Thyroid gland (tissue), 4 donors: ENCODE measurements at regions not wholly inside any gene's neighbourhood (a gene's known extent, or its start where the extent isn't known, plus 50 kb on each side); places are given as distances from the start of the nearest gene placed in this dataset.
"Not testable (repeated sequence)": the region's sequence is repeated elsewhere in the genome, so short reads cannot be mapped to it uniquely, and the experiment has no call there.

Source experiments
- DNase-seq, 2 donors: peaks; one replicate each; pipeline ENCODE4 v3.0.0-alpha.2; 2019
- H3K27ac ChIP-seq, 3 donors: fragments of 200-600 bp; sonication (generic); 1 replicate in 2 of 3; 2 replicates in 1 of 3; pipeline ENCODE4 v1.5.1; 2016 to 2019; ENCODE audit warnings: mild to moderate bottlenecking in 1 of 3, moderate library complexity in 1 of 3
- H3K27me3 ChIP-seq: fragments of 200-600 bp; sonication (generic); one replicate; pipeline ENCODE4 v1.5.1; 2019
- H3K36me3 ChIP-seq, 2 donors: fragments of 200-600 bp; sonication (generic); one replicate each; pipeline ENCODE4 v1.5.1; 2016 to 2019
- H3K4me1 ChIP-seq, 2 donors: fragments of 200-600 bp; sonication (generic); one replicate each; pipeline ENCODE4 v1.5.1; 2017 to 2019
- H3K4me3 ChIP-seq, 3 donors: fragments of 200-600 bp; sonication (generic); replicated peaks in 1 of 3; 1 replicate in 2 of 3; 2 replicates in 1 of 3; pipeline ENCODE4 v1.5.1; 2016; ENCODE audit warnings: mild to moderate bottlenecking in 1 of 3
- H3K9me3 ChIP-seq: fragments of 200-600 bp; sonication (generic); one replicate; pipeline ENCODE4 v1.5.1; 2017
- CTCF ChIP-seq, 6 experiments: fragments of 200-600 bp in 3 of 6; fragments of 450-650 bp in 3 of 6; sonication (generic) in 3 of 6; IDR thresholded peaks; one replicate each; pipeline ENCODE4 v1.5.1; 2016 to 2019; ENCODE audit warnings: antibody characterized with exemption in 6 of 6, mild to moderate bottlenecking in 2 of 6, inconsistent platforms in 1 of 6, moderate library complexity in 1 of 6
- POLR2A ChIP-seq, 2 donors: fragments of 450-650 bp; IDR thresholded peaks; one replicate each; pipeline ENCODE4 v1.6.1; 2017; ENCODE audit warnings: antibody characterized with exemption in 2 of 2, mild to moderate bottlenecking in 2 of 2, moderate library complexity in 1 of 2
- WGBS, 2 donors: methylation state at CpG; one replicate each; pipeline ENCODE4 v1.1.5; 2017; 5-methylcytosine and 5-hydroxymethylcytosine counted together
- intact Hi-C: fragments of 100-400 bp; cut with DNase I; formaldehyde crosslinking; loops from one replicate; pipeline ENCODE4 v1.15.1; 2023

- Histone ChIP-seq H3K4me1 (no peaks in the 10 kb centered on the region), H3K27ac (no peak overlapping the region), H3K9me3 (no peaks in the 10 kb centered on the region), H3K4me3 (no peak overlapping the region), H3K36me3 (no peaks in the 10 kb centered on the region), H3K27me3 (no peaks in the 10 kb centered on the region)
- TF ChIP-seq CTCF (IDR thresholded peaks at IDR 0.05) (no peak), POLR2A (IDR thresholded peaks at IDR 0.05) (no peak)
- 86 to 91% methylated on average over 2 of the region's 2 CpGs for WGBS, 2 donors
- intact Hi-C loops: no loop called here
- DNase-seq: no peak
Observed at GRCh38 chr18:43776997-43777396, 499.7 kb upstream of the SYT4 start.

- Histone ChIP-seq H3K27ac (no peak overlapping the region), H3K27me3 (no peaks in the 10 kb centered on the region), H3K36me3 (no peaks in the 10 kb centered on the region), H3K9me3 (no peaks in the 10 kb centered on the region), H3K4me3 (no peak overlapping the region), H3K4me1 (no peaks in the 10 kb centered on the region)
- DNase-seq: no peak
- intact Hi-C loops: no loop called here
- TF ChIP-seq CTCF (IDR thresholded peaks at IDR 0.05) (no peak), POLR2A (IDR thresholded peaks at IDR 0.05) (no peak)
- WGBS, 2 donors: 73 to 84% methylated on average over 2 of the region's 2 CpGs
Observed at GRCh38 chr18:43777636-43778304, 500.5 kb upstream of the SYT4 start.

- DNase-seq: no peak
- 68 to 84% methylated on average over 2 of the region's 2 CpGs for WGBS, 2 donors
- Histone ChIP-seq H3K36me3 (no peaks in the 10 kb centered on the region), H3K27me3 (no peaks in the 10 kb centered on the region), H3K9me3 (no peaks in the 10 kb centered on the region), H3K4me1 (no peaks in the 10 kb centered on the region), H3K27ac (no peak overlapping the region), H3K4me3 (no peak overlapping the region)
- intact Hi-C loops: no loop called here
- TF ChIP-seq CTCF (IDR thresholded peaks at IDR 0.05): no peak
- no peak for TF ChIP-seq POLR2A (IDR thresholded peaks at IDR 0.05)
Observed at GRCh38 chr18:43780782-43781340, 503.6 kb upstream of the SYT4 start.

- H3K36me3 ChIP-seq: no peaks in the 10 kb centered on the region
- no peaks in the 10 kb centered on the region for H3K4me1 ChIP-seq
- H3K9me3 ChIP-seq: no peaks in the 10 kb centered on the region
- DNase-seq: no peak
- no peak for TF ChIP-seq POLR2A (IDR thresholded peaks at IDR 0.05)
- TF ChIP-seq CTCF (IDR thresholded peaks at IDR 0.05): no peak
- H3K4me3 ChIP-seq: no peak overlapping the region
- 89 to 96% methylated on average over 1 of the region's 1 CpG for WGBS, 2 donors
- H3K27ac ChIP-seq: no peak overlapping the region
- intact Hi-C loops: no loop called here
- no peaks in the 10 kb centered on the region for H3K27me3 ChIP-seq
Observed at GRCh38 chr18:43785158-43785557, 507.9 kb upstream of the SYT4 start.

GRCh38 chr18:43786893-43787292 is 509.6 kb upstream of the SYT4 start:
- DNase-seq: no peak
- no peaks in the 10 kb centered on the region for H3K4me1 ChIP-seq
- no peaks in the 10 kb centered on the region for H3K27me3 ChIP-seq
- intact Hi-C loops: no loop called here
- no peaks in the 10 kb centered on the region for H3K36me3 ChIP-seq
- H3K9me3 ChIP-seq: no peaks in the 10 kb centered on the region
- H3K4me3 ChIP-seq: no peak overlapping the region
- no peak for TF ChIP-seq POLR2A (IDR thresholded peaks at IDR 0.05)
- no peak for TF ChIP-seq CTCF (IDR thresholded peaks at IDR 0.05)
- H3K27ac ChIP-seq: no peak overlapping the region
- WGBS, 2 donors: 88 to 93% methylated on average over 4 of the region's 4 CpGs

- H3K4me1 ChIP-seq, H3K27me3 ChIP-seq, H3K27ac ChIP-seq, intact Hi-C loops, H3K9me3 ChIP-seq, DNase-seq, H3K36me3 ChIP-seq, H3K4me3 ChIP-seq: not testable (repeated sequence)
Observed at GRCh38 chr18:43787721-43788120, 510.4 kb upstream of the SYT4 start.
